ENCODE measurements at regions not wholly inside any gene's neighbourhood (a gene's known extent, or its start where the extent isn't known, plus 50 kb on each side); places are given as distances from the start of the nearest gene placed in this dataset.
"Not testable (repeated sequence)": the region's sequence is repeated elsewhere in the genome, so short reads cannot be mapped to it uniquely, and the experiment has no call there.

- not testable (repeated sequence) for DNase-seq
Measured at GRCh38 chr1:206256935-206257334, 53.6 kb downstream of the SRGAP2 start.

- DNase-seq = not testable (repeated sequence)
Measured at GRCh38 chr1:206261473-206261872, 58.1 kb downstream of the SRGAP2 start.

GRCh38 chr1:206262424-206262823 is 59.1 kb downstream of the SRGAP2 start:
- DNase-seq = not testable (repeated sequence)

- not testable (repeated sequence) for DNase-seq
Measured at GRCh38 chr1:206264916-206265315, 61.6 kb downstream of the SRGAP2 start.

- not testable (repeated sequence) for DNase-seq
Measured at GRCh38 chr1:206271153-206271552, 67.8 kb downstream of the SRGAP2 start.

- not testable (repeated sequence) for DNase-seq
Measured at GRCh38 chr1:206273104-206273503, 69.8 kb downstream of the SRGAP2 start.

- not testable (repeated sequence) for DNase-seq
Measured at GRCh38 chr1:206276143-206276542, 72.8 kb downstream of the SRGAP2 start.

GRCh38 chr1:206278683-206279082 is 75.3 kb downstream of the SRGAP2 start:
- DNase-seq = not testable (repeated sequence)

GRCh38 chr1:206280683-206281082 is 77.3 kb downstream of the SRGAP2 start:
- not testable (repeated sequence) for DNase-seq

- DNase-seq = not testable (repeated sequence)
Measured at GRCh38 chr1:206281912-206282654, 78.7 kb downstream of the SRGAP2 start.

GRCh38 chr1:206285024-206285960 is 82.0 kb downstream of the SRGAP2 start:
- DNase-seq = not testable (repeated sequence)

- DNase-seq = not testable (repeated sequence)
Measured at GRCh38 chr1:206287759-206288158, 84.4 kb downstream of the SRGAP2 start.

- not testable (repeated sequence) for DNase-seq
Measured at GRCh38 chr1:206288453-206288852, 85.1 kb downstream of the SRGAP2 start.

- DNase-seq = not testable (repeated sequence)
Measured at GRCh38 chr1:206297145-206298031, 94.0 kb downstream of the SRGAP2 start.

- DNase-seq = not testable (repeated sequence)
Measured at GRCh38 chr1:206298032-206298392, 94.7 kb downstream of the SRGAP2 start.

- DNase-seq = not testable (repeated sequence)
Measured at GRCh38 chr1:206299181-206299791, 95.9 kb downstream of the SRGAP2 start.

- DNase-seq = not testable (repeated sequence)
Measured at GRCh38 chr1:206299942-206300341, 96.6 kb downstream of the SRGAP2 start.

- DNase-seq = not testable (repeated sequence)
Measured at GRCh38 chr1:206302056-206302455, 98.7 kb downstream of the SRGAP2 start.

GRCh38 chr1:206307442-206307841 is 104.1 kb downstream of the SRGAP2 start:
- not testable (repeated sequence) for DNase-seq

GRCh38 chr1:206310948-206311347 is 107.6 kb downstream of the SRGAP2 start:
- not testable (repeated sequence) for DNase-seq

GRCh38 chr1:206311611-206312273 is 108.4 kb downstream of the SRGAP2 start:
- DNase-seq = not testable (repeated sequence)

Measured in activated CD8-positive, alpha-beta memory T cell treated with anti-CD3 and anti-CD28 coated beads, Interleukin-2, amount 50 U/mL, for 48 hours (primary cell).